ENCODE measurements at regions not wholly inside any gene's neighbourhood (a gene's known extent, or its start where the extent isn't known, plus 50 kb on each side); places are given as distances from the start of the nearest gene placed in this dataset.
"Not testable (repeated sequence)": the region's sequence is repeated elsewhere in the genome, so short reads cannot be mapped to it uniquely, and the experiment has no call there.

DNA sequence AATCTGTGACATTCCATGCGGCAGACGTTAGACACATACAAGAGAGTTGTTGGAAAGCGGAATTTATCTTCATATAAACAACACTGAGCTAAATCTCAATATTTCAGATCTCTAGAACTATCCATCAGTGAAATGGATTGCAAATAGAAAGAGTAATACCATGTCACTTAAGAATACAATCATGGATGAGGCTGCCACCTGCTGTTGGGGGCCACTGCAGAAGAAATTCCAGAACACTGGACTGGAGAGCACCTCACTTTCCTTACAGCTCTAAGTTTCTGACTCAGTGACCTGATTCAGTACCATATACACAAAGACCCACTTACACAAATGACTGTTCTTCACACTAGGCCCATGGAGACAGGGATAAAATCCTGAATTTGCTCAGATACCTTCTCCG is 75.1 kb upstream of the TP53BP2 start:
- peak; percentile 63 for DNase-seq
- H3K27ac Mint-ChIP-seq (ENCODE audit: unreplicated experiment); H3K4me1 Mint-ChIP-seq (ENCODE audit: low read depth, unreplicated experiment); H3K4me3 Mint-ChIP-seq (ENCODE audit: low read depth, unreplicated experiment); H3K9me3 Mint-ChIP-seq (ENCODE audit: low read depth, unreplicated experiment); H3K27me3 Mint-ChIP-seq (ENCODE audit: unreplicated experiment); CTCF ChIA-PET; H3K36me3 Mint-ChIP-seq (ENCODE audit: insufficient read depth, unreplicated experiment); BruUV-seq (replicated peaks); intact Hi-C loops (cut with micrococcal nuclease; ENCODE audit: unreplicated experiment): not testable (repeated sequence)

DNA sequence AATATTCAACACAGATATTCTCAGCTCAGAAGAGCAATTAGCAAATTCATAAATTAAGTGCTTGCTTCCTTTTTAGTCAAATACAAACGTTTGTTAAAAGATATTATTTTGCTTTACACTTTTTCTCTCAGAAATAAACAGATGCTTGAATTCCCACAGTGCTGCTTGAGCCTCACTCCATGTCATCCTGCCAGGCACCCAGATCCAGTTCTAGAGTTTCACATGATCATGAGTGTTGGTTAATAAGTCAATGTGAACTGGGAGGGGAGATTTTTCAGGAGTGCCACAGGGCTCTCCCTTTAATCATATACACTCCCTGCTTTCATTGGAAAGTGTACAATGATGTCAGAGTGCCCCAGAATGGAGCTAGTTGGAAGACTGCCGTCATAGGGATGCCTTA is 69.7 kb upstream of the TP53BP2 start:
- DNase-seq; H3K27me3 Mint-ChIP-seq (ENCODE audit: unreplicated experiment); H3K36me3 Mint-ChIP-seq (ENCODE audit: insufficient read depth, unreplicated experiment); BruUV-seq (replicated peaks); H3K9me3 Mint-ChIP-seq (ENCODE audit: low read depth, unreplicated experiment); H3K4me1 Mint-ChIP-seq (ENCODE audit: low read depth, unreplicated experiment); H3K4me3 Mint-ChIP-seq (ENCODE audit: low read depth, unreplicated experiment); CTCF ChIA-PET; H3K27ac Mint-ChIP-seq (ENCODE audit: unreplicated experiment); intact Hi-C loops (cut with micrococcal nuclease; ENCODE audit: unreplicated experiment): not testable (repeated sequence)

DNA sequence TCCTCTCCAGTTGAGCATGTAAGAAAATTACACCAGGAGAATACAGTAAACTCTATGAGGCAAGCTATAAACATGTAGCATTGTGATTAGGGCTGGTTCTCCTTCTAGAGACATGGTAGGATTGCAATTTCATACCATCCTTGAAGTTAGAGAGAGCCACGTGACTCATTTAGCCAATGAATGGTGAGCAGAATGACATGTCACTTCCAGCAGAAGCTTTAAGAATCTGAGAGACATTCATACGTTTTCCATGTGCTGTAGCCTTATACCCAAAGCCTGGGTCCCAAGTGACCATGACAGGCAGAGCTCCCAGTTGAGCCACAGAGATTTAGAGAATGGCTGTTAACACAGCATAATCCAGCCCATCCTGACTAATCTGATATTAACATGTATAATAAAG is 68.0 kb upstream of the TP53BP2 start:
- H3K4me3 Mint-ChIP-seq (ENCODE audit: low read depth, unreplicated experiment); H3K9me3 Mint-ChIP-seq (ENCODE audit: low read depth, unreplicated experiment); H3K36me3 Mint-ChIP-seq (ENCODE audit: insufficient read depth, unreplicated experiment); H3K27me3 Mint-ChIP-seq (ENCODE audit: unreplicated experiment); H3K4me1 Mint-ChIP-seq (ENCODE audit: low read depth, unreplicated experiment); DNase-seq; BruUV-seq (replicated peaks); CTCF ChIA-PET; H3K27ac Mint-ChIP-seq (ENCODE audit: unreplicated experiment); intact Hi-C loops (cut with micrococcal nuclease; ENCODE audit: unreplicated experiment): not testable (repeated sequence)

DNA sequence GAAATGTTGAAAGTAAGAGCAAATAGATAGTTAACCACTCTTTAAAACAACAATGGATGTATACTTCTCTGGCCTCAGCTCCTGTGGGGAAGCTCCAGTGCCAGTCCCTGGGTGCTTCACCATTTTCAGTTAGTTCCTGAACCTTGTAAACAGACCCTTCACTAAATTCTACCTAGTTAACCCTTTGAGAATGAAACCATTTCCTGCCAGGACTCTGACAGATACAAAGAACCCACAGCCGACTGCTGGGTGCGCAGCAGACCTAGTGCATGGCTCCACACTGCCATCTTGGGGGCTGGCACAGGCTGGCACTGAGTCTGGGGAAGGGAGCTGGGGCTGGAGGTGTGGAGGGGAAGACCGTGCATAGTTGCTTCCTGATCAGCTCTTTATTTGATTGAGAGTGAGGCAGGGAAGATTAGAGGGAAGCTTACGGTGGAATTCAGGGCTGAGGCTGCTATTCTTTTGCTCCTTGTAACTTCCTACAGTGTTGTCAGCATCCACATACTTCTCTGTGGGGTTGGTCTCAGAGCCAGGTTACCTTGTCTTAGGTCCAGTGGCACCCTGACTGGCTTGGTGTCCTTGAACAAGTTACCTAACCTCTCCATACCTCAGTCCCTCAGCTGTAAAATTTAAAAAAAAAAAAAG is 62.3 kb upstream of the TP53BP2 start:
- H3K27ac Mint-ChIP-seq (ENCODE audit: unreplicated experiment): not testable (repeated sequence)
- DNase-seq: peak; percentile 16

DNA sequence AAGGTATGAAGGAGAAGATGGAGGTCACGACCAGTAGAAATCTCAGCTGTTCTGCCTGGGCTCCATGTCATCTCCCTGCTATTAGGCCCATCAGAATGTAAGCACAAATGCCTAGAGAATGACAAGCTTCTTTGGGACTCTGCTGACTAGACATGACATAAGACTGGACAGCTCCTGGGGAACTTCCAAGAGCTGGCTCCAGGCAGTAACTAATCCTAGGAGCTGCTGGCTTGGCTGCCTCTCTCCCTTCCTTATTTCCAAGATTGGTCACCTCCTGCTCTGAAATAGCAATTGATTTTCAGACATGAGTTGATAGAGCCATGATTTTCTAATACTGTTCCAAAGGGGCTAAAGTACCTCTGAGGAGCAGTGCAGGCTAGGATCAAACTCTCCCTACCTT is 57.5 kb upstream of the TP53BP2 start:
- H3K4me3 Mint-ChIP-seq (ENCODE audit: low read depth, unreplicated experiment); H3K36me3 Mint-ChIP-seq (ENCODE audit: insufficient read depth, unreplicated experiment); DNase-seq: not testable (repeated sequence)

More for the DNA sequence above, 62.3 kb upstream of the TP53BP2 start:
- TF ChIP-seq, protein P1, sequence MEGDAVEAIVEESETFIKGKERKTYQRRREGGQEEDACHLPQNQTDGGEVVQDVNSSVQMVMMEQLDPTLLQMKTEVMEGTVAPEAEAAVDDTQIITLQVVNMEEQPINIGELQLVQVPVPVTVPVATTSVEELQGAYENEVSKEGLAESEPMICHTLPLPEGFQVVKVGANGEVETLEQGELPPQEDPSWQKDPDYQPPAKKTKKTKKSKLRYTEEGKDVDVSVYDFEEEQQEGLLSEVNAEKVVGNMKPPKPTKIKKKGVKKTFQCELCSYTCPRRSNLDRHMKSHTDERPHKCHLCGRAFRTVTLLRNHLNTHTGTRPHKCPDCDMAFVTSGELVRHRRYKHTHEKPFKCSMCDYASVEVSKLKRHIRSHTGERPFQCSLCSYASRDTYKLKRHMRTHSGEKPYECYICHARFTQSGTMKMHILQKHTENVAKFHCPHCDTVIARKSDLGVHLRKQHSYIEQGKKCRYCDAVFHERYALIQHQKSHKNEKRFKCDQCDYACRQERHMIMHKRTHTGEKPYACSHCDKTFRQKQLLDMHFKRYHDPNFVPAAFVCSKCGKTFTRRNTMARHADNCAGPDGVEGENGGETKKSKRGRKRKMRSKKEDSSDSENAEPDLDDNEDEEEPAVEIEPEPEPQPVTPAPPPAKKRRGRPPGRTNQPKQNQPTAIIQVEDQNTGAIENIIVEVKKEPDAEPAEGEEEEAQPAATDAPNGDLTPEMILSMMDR (IDR thresholded peaks at IDR 0.05; ENCODE audit: unreplicated experiment): peak; percentile 48
- intact Hi-C loops (cut with micrococcal nuclease; ENCODE audit: unreplicated experiment); BruUV-seq (replicated peaks); H3K4me1 Mint-ChIP-seq (ENCODE audit: low read depth, unreplicated experiment); H3K4me3 Mint-ChIP-seq (ENCODE audit: low read depth, unreplicated experiment); H3K9me3 Mint-ChIP-seq (ENCODE audit: low read depth, unreplicated experiment); H3K36me3 Mint-ChIP-seq (ENCODE audit: insufficient read depth, unreplicated experiment); H3K27me3 Mint-ChIP-seq (ENCODE audit: unreplicated experiment): not testable (repeated sequence)
- CTCF ChIA-PET: interaction anchor here (1.1 to 1.2 kb wide), 2 partner anchors 96 to 202 kb away, joined by 4 to 6 read pairs; no protein-coding TSS in a partner anchor

DNA sequence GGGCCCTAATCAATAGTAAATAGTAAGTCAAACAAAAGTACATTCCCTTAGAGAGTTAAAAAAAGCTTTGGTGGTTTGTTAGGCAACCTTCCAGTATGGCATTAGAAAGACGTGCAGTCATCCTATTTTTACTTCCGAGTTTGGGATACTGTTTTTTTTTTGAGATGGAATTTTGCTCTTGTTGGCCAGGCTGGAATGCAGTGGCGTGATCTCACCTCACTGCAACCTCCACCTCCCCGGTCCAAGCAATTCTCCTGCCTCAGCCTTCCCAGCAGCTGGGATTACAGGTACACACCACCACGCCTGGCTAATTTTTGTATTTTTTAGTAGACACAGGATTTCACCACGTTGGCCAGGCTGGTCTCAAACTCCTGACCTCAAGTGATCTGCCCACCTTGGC is 54.0 kb upstream of the TP53BP2 start:
- CTCF ChIA-PET: interaction anchor here (1.0 kb wide), 1 partner anchor 88 kb away, joined by 3 read pairs; no protein-coding TSS in a partner anchor
- intact Hi-C loops (cut with micrococcal nuclease; ENCODE audit: unreplicated experiment); H3K4me3 Mint-ChIP-seq (ENCODE audit: low read depth, unreplicated experiment); H3K36me3 Mint-ChIP-seq (ENCODE audit: insufficient read depth, unreplicated experiment); H3K27ac Mint-ChIP-seq (ENCODE audit: unreplicated experiment); H3K27me3 Mint-ChIP-seq (ENCODE audit: unreplicated experiment); BruUV-seq (replicated peaks); H3K9me3 Mint-ChIP-seq (ENCODE audit: low read depth, unreplicated experiment); H3K4me1 Mint-ChIP-seq (ENCODE audit: low read depth, unreplicated experiment): not testable (repeated sequence)
- DNase-seq: peak; percentile 24

More for the DNA sequence above, 57.5 kb upstream of the TP53BP2 start:
- H3K27ac Mint-ChIP-seq (ENCODE audit: unreplicated experiment); CTCF ChIA-PET; BruUV-seq (replicated peaks); H3K4me1 Mint-ChIP-seq (ENCODE audit: low read depth, unreplicated experiment); H3K9me3 Mint-ChIP-seq (ENCODE audit: low read depth, unreplicated experiment); intact Hi-C loops (cut with micrococcal nuclease; ENCODE audit: unreplicated experiment); H3K27me3 Mint-ChIP-seq (ENCODE audit: unreplicated experiment): not testable (repeated sequence)

DNA sequence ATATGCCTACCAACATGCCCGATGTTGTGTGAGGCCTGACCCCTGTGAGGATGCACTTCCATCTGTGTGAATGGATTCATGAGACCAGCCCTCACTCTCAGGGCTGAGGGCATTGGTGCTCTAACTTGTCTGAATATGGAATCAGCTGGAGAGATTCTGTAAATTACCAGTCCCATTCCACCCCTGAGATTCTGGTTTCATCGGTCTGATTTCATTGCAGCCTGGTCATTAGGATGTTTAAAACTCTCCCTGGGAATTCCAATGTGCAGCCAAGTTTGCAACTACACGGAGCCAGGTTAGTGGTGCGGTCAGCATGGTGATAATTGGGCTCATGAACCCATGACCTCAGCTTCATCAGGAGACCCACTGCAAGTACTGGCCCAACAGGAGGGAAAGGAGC is 51.4 kb upstream of the TP53BP2 start:
- H3K27ac Mint-ChIP-seq (ENCODE audit: unreplicated experiment); intact Hi-C loops (cut with micrococcal nuclease; ENCODE audit: unreplicated experiment); H3K27me3 Mint-ChIP-seq (ENCODE audit: unreplicated experiment); H3K9me3 Mint-ChIP-seq (ENCODE audit: low read depth, unreplicated experiment); CTCF ChIA-PET; H3K4me3 Mint-ChIP-seq (ENCODE audit: low read depth, unreplicated experiment); H3K36me3 Mint-ChIP-seq (ENCODE audit: insufficient read depth, unreplicated experiment); DNase-seq; BruUV-seq (replicated peaks); H3K4me1 Mint-ChIP-seq (ENCODE audit: low read depth, unreplicated experiment): not testable (repeated sequence)

DNA sequence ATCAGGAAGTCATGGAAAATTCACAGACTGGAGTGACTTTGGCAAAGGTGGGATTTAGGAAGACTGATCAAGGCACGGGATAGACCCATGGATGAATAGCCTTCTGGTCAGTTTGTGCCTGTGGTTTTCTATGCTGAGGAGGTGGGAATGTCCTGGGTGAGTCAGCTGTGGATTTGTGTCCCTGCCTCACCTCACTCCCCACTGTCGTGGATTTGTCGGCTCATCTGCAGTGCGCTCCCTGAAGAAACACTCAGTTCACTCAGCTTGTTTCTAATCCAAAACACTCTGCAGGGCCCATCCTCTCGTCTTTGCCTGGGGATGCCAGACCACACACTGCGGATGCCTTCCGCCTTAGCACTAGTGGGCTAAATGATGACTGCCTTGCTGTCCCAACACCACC is 50.2 kb upstream of the TP53BP2 start:
- BruUV-seq (replicated peaks); H3K4me3 Mint-ChIP-seq (ENCODE audit: low read depth, unreplicated experiment); intact Hi-C loops (cut with micrococcal nuclease; ENCODE audit: unreplicated experiment); H3K4me1 Mint-ChIP-seq (ENCODE audit: low read depth, unreplicated experiment); CTCF ChIA-PET; H3K9me3 Mint-ChIP-seq (ENCODE audit: low read depth, unreplicated experiment); H3K27ac Mint-ChIP-seq (ENCODE audit: unreplicated experiment); DNase-seq; H3K27me3 Mint-ChIP-seq (ENCODE audit: unreplicated experiment); H3K36me3 Mint-ChIP-seq (ENCODE audit: insufficient read depth, unreplicated experiment): not testable (repeated sequence)

Data from Calu3 (cell line).